GM18505 (cell line): ENCODE measurements at regions not wholly inside any gene's neighbourhood (a gene's known extent, or its start where the extent isn't known, plus 50 kb on each side); places are given as distances from the start of the nearest gene placed in this dataset.
"Not testable (repeated sequence)": the region's sequence is repeated elsewhere in the genome, so short reads cannot be mapped to it uniquely, and the experiment has no call there.

Experiments
- ATAC-seq: cut with Tn5 transposase; IDR thresholded peaks from one replicate; pipeline ENCODE4 v1.9.1; 2021; ENCODE audit not compliant: unreplicated experiment
- POLR2A ChIP-seq: IDR thresholded peaks from 4 replicates; pipeline ENCODE4 v1.6.1; 2011; ENCODE audit warnings: borderline replicate concordance; ENCODE audit not compliant: insufficient read depth, insufficient read length; ENCODE audit errors: extremely low read depth

GRCh38 chr4:77220828-77221613 is 64.0 kb downstream of the CCNG2 start:
- ATAC-seq = no peak
- no peak for TF ChIP-seq POLR2A

- TF ChIP-seq POLR2A = no peak
- no peak for ATAC-seq
Measured at GRCh38 chr4:77225022-77225421, 68.0 kb downstream of the CCNG2 start.

DNA sequence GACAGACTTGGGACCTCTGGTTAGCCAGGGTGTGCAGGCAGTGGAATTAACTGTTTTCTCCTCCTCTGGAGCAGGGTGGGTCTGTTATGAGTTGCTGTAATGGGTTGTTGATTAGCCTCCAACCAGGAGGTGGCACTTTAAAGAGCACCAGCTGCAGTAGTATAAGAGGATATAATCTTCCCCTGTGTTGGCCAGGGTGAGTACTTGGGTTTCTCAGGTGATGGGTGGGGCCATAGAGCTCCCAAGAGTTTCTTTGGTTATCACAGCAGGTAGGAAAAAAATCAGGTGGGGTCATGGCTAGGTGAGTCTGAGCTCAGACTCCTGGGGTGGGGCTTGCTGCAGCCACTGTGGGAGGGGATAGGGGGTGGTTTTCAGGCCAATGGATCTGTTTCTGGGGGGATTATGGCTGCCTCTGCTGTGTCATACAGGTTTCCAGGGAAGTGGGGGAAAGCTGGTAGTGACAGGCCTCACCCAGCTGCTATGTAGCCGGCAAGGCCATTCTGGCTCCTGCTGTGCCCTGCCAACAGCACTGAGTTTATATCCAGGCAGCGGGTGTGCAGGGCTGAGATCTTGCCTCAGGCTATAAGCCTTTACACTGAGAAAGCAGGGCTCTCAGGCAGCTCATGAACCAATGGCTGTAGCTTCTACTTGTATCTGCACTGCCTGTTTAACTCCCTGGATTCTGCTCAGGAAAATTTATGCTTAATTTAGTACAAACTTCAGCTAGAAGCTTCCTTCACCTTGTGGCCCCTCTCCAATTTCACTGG is 70.1 kb downstream of the CCNG2 start:
- TF ChIP-seq POLR2A = no peak
- no peak for ATAC-seq

- TF ChIP-seq POLR2A = no peak
- no peak for ATAC-seq
Measured at GRCh38 chr4:77229433-77229832, 72.4 kb downstream of the CCNG2 start.

DNA sequence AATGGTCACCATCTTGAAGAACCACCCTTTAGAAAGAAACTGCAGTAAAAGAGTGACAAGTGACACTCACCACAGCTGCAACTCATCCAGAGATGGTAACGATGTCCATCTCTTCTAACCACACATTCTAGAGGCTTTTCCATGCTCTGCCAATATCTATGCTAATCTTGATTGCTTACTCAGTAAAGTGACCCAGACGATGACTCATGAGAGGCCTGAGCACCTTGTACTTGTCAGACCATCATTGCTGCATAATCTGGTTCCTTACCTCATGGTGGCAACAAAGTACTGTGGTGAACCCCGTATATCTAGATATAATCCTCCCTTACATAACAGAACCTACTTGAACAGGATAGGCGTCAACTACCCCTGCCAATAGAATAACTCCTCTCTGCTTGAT is 75.6 kb downstream of the CCNG2 start:
- no peak for ATAC-seq
- TF ChIP-seq POLR2A = no peak

GRCh38 chr4:77235289-77235854 is 78.4 kb downstream of the CCNG2 start:
- ATAC-seq = no peak
- TF ChIP-seq POLR2A = no peak

- no peak for ATAC-seq
- no peak for TF ChIP-seq POLR2A
Measured at GRCh38 chr4:77236806-77237205, 79.8 kb downstream of the CCNG2 start.

GRCh38 chr4:77240469-77241066 is 83.6 kb downstream of the CCNG2 start:
- TF ChIP-seq POLR2A = no peak
- ATAC-seq = peak; percentile 86

GRCh38 chr4:77248805-77249204 is 91.8 kb downstream of the CCNG2 start:
- TF ChIP-seq POLR2A = no peak
- ATAC-seq = no peak

DNA sequence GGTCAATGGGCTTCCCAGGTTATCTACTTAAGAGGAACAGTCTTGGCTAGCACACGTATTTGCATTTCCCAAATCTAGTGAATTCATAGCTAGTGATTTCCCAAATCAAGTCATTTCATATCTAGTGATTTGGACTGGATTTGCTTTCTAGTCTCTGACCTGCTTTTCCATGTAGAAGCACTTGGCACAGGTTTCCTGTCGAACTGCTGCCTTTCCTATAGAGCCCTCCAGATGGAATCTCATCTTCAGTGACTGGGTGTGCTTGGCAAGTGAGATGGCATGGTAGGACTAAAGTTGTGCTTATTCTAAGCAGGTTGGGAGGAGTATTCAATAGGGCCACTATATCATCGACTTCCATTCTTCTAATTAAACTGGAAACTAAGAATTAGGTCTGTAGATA is 94.7 kb downstream of the CCNG2 start:
- no peak for ATAC-seq

DNA sequence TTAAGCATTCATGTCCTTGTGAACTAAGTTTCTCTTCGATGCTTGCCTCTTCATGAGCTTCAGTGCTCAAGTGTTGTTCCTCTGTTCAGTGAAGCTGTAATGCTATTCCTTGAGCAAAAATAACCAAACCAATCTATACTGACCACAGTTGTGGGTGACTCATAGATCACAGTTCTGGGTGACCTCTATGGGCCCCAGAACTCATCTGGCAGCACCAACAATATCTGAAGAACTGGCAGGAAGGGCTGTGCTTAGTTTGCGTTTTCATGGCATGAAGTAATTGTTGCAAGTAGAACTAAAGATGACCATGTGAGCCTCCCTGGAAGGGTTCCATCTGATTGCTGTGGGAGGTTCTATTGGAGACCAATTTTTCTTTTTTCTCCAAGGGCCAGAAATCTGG is 106.2 kb downstream of the CCNG2 start:
- ATAC-seq = no peak
- TF ChIP-seq POLR2A = no peak

More for the DNA sequence above, 94.7 kb downstream of the CCNG2 start:
- no peak for TF ChIP-seq POLR2A

DNA sequence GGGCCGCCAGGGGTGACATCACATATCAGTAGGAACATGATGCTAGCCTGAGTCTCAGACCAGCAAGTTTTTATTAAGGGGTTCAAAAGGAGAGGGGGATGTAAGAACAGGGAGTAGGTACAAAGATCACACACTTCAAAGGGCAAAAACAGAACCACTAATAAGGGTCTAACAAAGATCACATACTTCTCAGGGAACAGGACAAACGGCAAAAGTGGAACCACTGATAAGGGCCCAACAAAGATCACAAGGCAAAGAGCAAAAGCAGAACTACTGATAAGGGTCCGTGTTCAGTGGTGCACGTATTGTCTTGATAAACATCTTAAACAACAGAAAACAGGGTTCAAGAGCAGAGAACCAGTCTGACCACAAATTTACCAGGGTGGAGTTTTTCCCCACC is 107.0 kb downstream of the CCNG2 start:
- ATAC-seq = not testable (repeated sequence)

DNA sequence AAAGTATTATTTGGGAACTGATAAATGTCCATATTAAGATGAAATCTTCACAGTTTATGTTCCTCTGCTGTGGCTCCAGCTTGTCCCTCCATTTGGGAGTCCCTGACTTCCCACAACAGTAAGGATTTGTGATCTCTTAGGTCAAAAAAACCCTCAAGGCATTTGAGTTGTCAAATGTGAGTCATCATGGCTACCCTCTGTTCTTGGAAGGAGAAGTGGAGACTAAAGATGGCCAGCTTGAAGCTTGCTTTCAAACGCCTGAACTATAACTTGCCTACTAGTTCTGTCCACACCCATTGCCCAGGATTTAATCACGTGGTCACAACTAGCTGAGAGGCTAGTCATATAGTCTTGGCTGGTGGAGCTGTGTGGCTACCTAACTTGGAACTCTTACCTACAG is 107.8 kb downstream of the CCNG2 start:
- TF ChIP-seq POLR2A = no peak
- ATAC-seq = no peak
